Hepatocyte (in vitro differentiated cells): ENCODE measurements at regions not wholly inside any gene's neighbourhood (a gene's known extent, or its start where the extent isn't known, plus 50 kb on each side); places are given as distances from the start of the nearest gene placed in this dataset.
A peak's percentile ranks its signal among the peaks of the same experiment; 100 is the strongest.
"Not testable (repeated sequence)": the region's sequence is repeated elsewhere in the genome, so short reads cannot be mapped to it uniquely, and the experiment has no call there.

Experiments used
- DNase-seq: peaks from one replicate; pipeline ENCODE4 v3.0.0-alpha.2; 2016; ENCODE audit warnings: low spot score
- H2AFZ ChIP-seq: fragments of 200-600 bp; sonication (generic); 2 replicates; pipeline ENCODE4 v1.6.0; 2016; ENCODE audit warnings: antibody characterized with exemption, mild to moderate bottlenecking
- H3K27ac ChIP-seq: fragments of 200-600 bp; sonication (generic); 2 replicates; pipeline ENCODE4 v1.5.1; 2016; ENCODE audit warnings: mild to moderate bottlenecking
- H3K27me3 ChIP-seq: fragments of 200-600 bp; sonication (generic); 2 replicates; pipeline ENCODE4 v1.6.1; 2016
- H3K36me3 ChIP-seq: fragments of 200-600 bp; sonication (generic); replicated peaks from 2 replicates; pipeline ENCODE4 v1.5.1; 2016; ENCODE audit warnings: low read depth; ENCODE audit not compliant: insufficient read depth
- H3K4me1 ChIP-seq: fragments of 200-600 bp; sonication (generic); 2 replicates; pipeline ENCODE4 v1.5.1; 2016; ENCODE audit warnings: mild to moderate bottlenecking, moderate library complexity; ENCODE audit not compliant: insufficient read depth
- H3K4me2 ChIP-seq: fragments of 200-600 bp; sonication (generic); 2 replicates; pipeline ENCODE4 v1.6.0; 2016
- H3K4me3 ChIP-seq: fragments of 200-600 bp; sonication (generic); 2 replicates; pipeline ENCODE4 v1.5.1; 2016; ENCODE audit warnings: mild to moderate bottlenecking
- H3K79me2 ChIP-seq: fragments of 200-600 bp; sonication (generic); 2 replicates; pipeline ENCODE4 v1.6.0; 2017; ENCODE audit warnings: mild to moderate bottlenecking
- H3K9me2 ChIP-seq: fragments of 200-600 bp; sonication (generic); replicated peaks from 2 replicates; pipeline ENCODE4 v1.6.0; 2017; ENCODE audit warnings: mild to moderate bottlenecking; ENCODE audit not compliant: insufficient read depth
- H3K9me3 ChIP-seq: fragments of 200-600 bp; sonication (generic); 2 replicates; pipeline ENCODE4 v1.5.1; 2016; ENCODE audit warnings: low read depth, mild to moderate bottlenecking
- H4K20me1 ChIP-seq: fragments of 200-600 bp; sonication (generic); 2 replicates; pipeline ENCODE4 v1.6.0; 2016; ENCODE audit warnings: mild to moderate bottlenecking; ENCODE audit not compliant: insufficient read depth, poor library complexity, severe bottlenecking
- CTCF ChIP-seq: fragments of 200-600 bp; sonication (generic); IDR thresholded peaks from 2 replicates; pipeline ENCODE4 v1.5.1; 2016; ENCODE audit warnings: antibody characterized with exemption, mild to moderate bottlenecking; ENCODE audit not compliant: poor library complexity
- EZH2 ChIP-seq: fragments of 200-600 bp; sonication (generic); IDR thresholded peaks from 2 replicates; pipeline ENCODE4 v1.6.1; 2016; ENCODE audit warnings: antibody characterized with exemption, mild to moderate bottlenecking, borderline replicate concordance
- EZH2phosphoT487 ChIP-seq: fragments of 200-600 bp; sonication (generic); IDR thresholded peaks from one replicate; pipeline ENCODE4 v1.6.1; 2018; ENCODE audit warnings: antibody characterized with exemption, mild to moderate bottlenecking, low read depth, moderate library complexity; ENCODE audit not compliant: unreplicated experiment, severe bottlenecking
- WGBS: methylation state at CpG from one replicate; pipeline ENCODE4 v1.1.6; 2016; ENCODE audit warnings: low lambda C conversion rate; ENCODE audit errors: missing lambda C conversion rate; 5-methylcytosine and 5-hydroxymethylcytosine counted together

- Histone ChIP-seq H3K79me2 (no peaks in the 10 kb centered on the region), H2AFZ (no peak overlapping the region), H3K27ac (no peak overlapping the region), H3K36me3 (no peaks in the 10 kb centered on the region), H3K4me1 (peaks cover under 1% of the 10 kb centered on the region), H3K4me3 (no peak overlapping the region), H3K9me3 (no peaks in the 10 kb centered on the region), H3K9me2 (no peaks in the 10 kb centered on the region), H4K20me1 (no peaks in the 10 kb centered on the region), H3K27me3 (no peaks in the 10 kb centered on the region), H3K4me2 (no peak overlapping the region)
- DNase-seq, result no peak
- TF ChIP-seq EZH2, result no peak
- WGBS, result 97% methylated on average over 12 of the region's 12 CpGs
These were observed 872.2 kb upstream of the AUTS2 start for GRCh38 chr7:68725843-68726785.

- H3K4me3 ChIP-seq, H3K27me3 ChIP-seq, H3K36me3 ChIP-seq, H3K4me2 ChIP-seq, H3K79me2 ChIP-seq, H3K4me1 ChIP-seq, DNase-seq, H3K9me3 ChIP-seq, H2AFZ ChIP-seq, H3K27ac ChIP-seq, H4K20me1 ChIP-seq, H3K9me2 ChIP-seq: not testable (repeated sequence)
- 87% methylated on average over 6 of the region's 6 CpGs for WGBS
These were observed 869.6 kb upstream of the AUTS2 start for GRCh38 chr7:68728720-68729119.

- no peak overlapping the region for H3K27ac ChIP-seq
- no peaks in the 10 kb centered on the region for H3K9me3 ChIP-seq
- H3K4me2 ChIP-seq, result no peak overlapping the region
- WGBS, result 92% methylated on average over 7 of the region's 7 CpGs
- H3K27me3 ChIP-seq, result no peaks in the 10 kb centered on the region
- H3K79me2 ChIP-seq, result no peaks in the 10 kb centered on the region
- no peaks in the 10 kb centered on the region for H4K20me1 ChIP-seq
- TF ChIP-seq EZH2 (no peak), EZH2phosphoT487 (no peak), CTCF (no peak)
- H3K9me2 ChIP-seq, result no peaks in the 10 kb centered on the region
- no peak overlapping the region for H3K4me3 ChIP-seq
- no peaks in the 10 kb centered on the region for H3K36me3 ChIP-seq
- peaks cover 7% of the 10 kb centered on the region for H3K4me1 ChIP-seq
- no peak for DNase-seq
- H2AFZ ChIP-seq, result no peak overlapping the region
These were observed 868.9 kb upstream of the AUTS2 start for GRCh38 chr7:68729371-68729770.

GRCh38 chr7:68730194-68730593 lies 868.1 kb upstream of the AUTS2 start:
- DNase-seq, result peak; percentile 30
- Histone ChIP-seq H3K27me3 (no peaks in the 10 kb centered on the region), H3K9me2 (no peaks in the 10 kb centered on the region), H3K4me1 (peaks cover 7% of the 10 kb centered on the region), H3K9me3 (no peaks in the 10 kb centered on the region), H3K79me2 (no peaks in the 10 kb centered on the region), H3K27ac (no peak overlapping the region), H3K4me2 (no peak overlapping the region), H3K36me3 (no peaks in the 10 kb centered on the region), H2AFZ (no peak overlapping the region), H4K20me1 (no peaks in the 10 kb centered on the region), H3K4me3 (no peak overlapping the region)
- 69% methylated on average over 2 of the region's 2 CpGs for WGBS
- TF ChIP-seq EZH2 (no peak), EZH2phosphoT487 (no peak), CTCF (no peak)
